NCI-H446 (cell line): ENCODE measurements at regions not wholly inside any gene's neighbourhood (a gene's known extent, or its start where the extent isn't known, plus 50 kb on each side); places are given as distances from the start of the nearest gene placed in this dataset.
"Not testable (repeated sequence)": the region's sequence is repeated elsewhere in the genome, so short reads cannot be mapped to it uniquely, and the experiment has no call there.

Source experiments
- DNase-seq, 2 experiments: peaks; one replicate each; lab custom pipeline; 2025; lab: John Stamatoyannopoulos, UW

GRCh38 chr15:35282965-35283496 lies 197.9 kb upstream of the NANOGP8 start:
- DNase-seq: no peak

- no peak for DNase-seq
Observed at GRCh38 chr15:35281515-35281914, 196.4 kb upstream of the NANOGP8 start.

- DNase-seq: no peak
Observed at GRCh38 chr15:35279811-35280210, 194.7 kb upstream of the NANOGP8 start.

- DNase-seq: no peak
Observed at GRCh38 chr15:35271371-35272043, 186.4 kb upstream of the NANOGP8 start.

GRCh38 chr15:35260941-35261340 lies 175.8 kb upstream of the NANOGP8 start:
- DNase-seq: no peak

GRCh38 chr15:35260274-35260673 lies 175.2 kb upstream of the NANOGP8 start:
- DNase-seq: not testable (repeated sequence)

- DNase-seq: no peak
Observed at GRCh38 chr15:35256551-35256950, 171.5 kb upstream of the NANOGP8 start.

GRCh38 chr15:35256141-35256540 lies 171.0 kb upstream of the NANOGP8 start:
- no peak for DNase-seq

- not testable (repeated sequence) for DNase-seq
Observed at GRCh38 chr15:35254908-35255307, 169.8 kb upstream of the NANOGP8 start.

GRCh38 chr15:35254062-35254461 lies 169.0 kb upstream of the NANOGP8 start:
- no peak for DNase-seq

GRCh38 chr15:35252351-35252865 lies 167.3 kb upstream of the NANOGP8 start:
- no peak for DNase-seq

GRCh38 chr15:35247150-35247549 lies 162.1 kb upstream of the NANOGP8 start:
- DNase-seq: no peak

GRCh38 chr15:35246451-35246850 lies 161.4 kb upstream of the NANOGP8 start:
- no peak for DNase-seq

GRCh38 chr15:35245681-35246080 lies 160.6 kb upstream of the NANOGP8 start:
- not testable (repeated sequence) for DNase-seq

- no peak for DNase-seq
Observed at GRCh38 chr15:35244227-35244626, 159.1 kb upstream of the NANOGP8 start.

GRCh38 chr15:35243758-35244157 lies 158.7 kb upstream of the NANOGP8 start:
- no peak for DNase-seq

GRCh38 chr15:35239693-35240092 lies 154.6 kb upstream of the NANOGP8 start:
- DNase-seq: not testable (repeated sequence)

- not testable (repeated sequence) for DNase-seq
Observed at GRCh38 chr15:35238448-35238847, 153.4 kb upstream of the NANOGP8 start.

- DNase-seq: no peak
Observed at GRCh38 chr15:35229085-35229484, 144.0 kb upstream of the NANOGP8 start.

- DNase-seq: no peak
Observed at GRCh38 chr15:35218215-35218614, 133.1 kb upstream of the NANOGP8 start.

- DNase-seq: no peak
Observed at GRCh38 chr15:35215093-35215492, 130.0 kb upstream of the NANOGP8 start.

- DNase-seq: no peak
Observed at GRCh38 chr15:35211240-35211902, 126.3 kb upstream of the NANOGP8 start.

- DNase-seq: no peak
Observed at GRCh38 chr15:35210370-35210769, 125.3 kb upstream of the NANOGP8 start.
